Body of pancreas (tissue), 4 donors: ENCODE measurements at regions not wholly inside any gene's neighbourhood (a gene's known extent, or its start where the extent isn't known, plus 50 kb on each side); places are given as distances from the start of the nearest gene placed in this dataset.

ENCODE experiments used
- ATAC-seq: fragments of 150-250 bp; one replicate; pipeline ENCODE4 v1.9.1; 2016
- DNase-seq, 4 donors: peaks; one replicate each; pipeline ENCODE4 v3.0.0-alpha.2; 2019
- H3K27ac ChIP-seq, 4 donors: fragments of 200-600 bp; sonication (generic); 1 replicate in 3 of 4; 2 replicates in 1 of 4; pipeline versions ENCODE4 v1.5.1 to v1.6.1; 2016 to 2019; ENCODE audit warnings: mild to moderate bottlenecking in 1 of 4, mixed read lengths in 1 of 4, moderate library complexity in 1 of 4
- H3K27me3 ChIP-seq, 2 donors: fragments of 200-600 bp; sonication (generic); one replicate each; pipeline ENCODE4 v1.6.0; 2016; ENCODE audit warnings: mild to moderate bottlenecking in 1 of 2
- H3K36me3 ChIP-seq, 2 donors: fragments of 200-600 bp; sonication (generic); replicated peaks in 1 of 2; 2 replicates each; pipeline ENCODE4 v1.5.1; 2016; ENCODE audit warnings: low read depth in 2 of 2; ENCODE audit not compliant: insufficient read depth in 1 of 2
- H3K4me1 ChIP-seq: fragments of 200-600 bp; sonication (generic); one replicate; pipeline ENCODE4 v1.6.0; 2016
- H3K4me3 ChIP-seq, 2 donors: fragments of 200-600 bp; sonication (generic); 1 replicate in 1 of 2; 2 replicates in 1 of 2; pipeline ENCODE4 v1.5.1; 2016 to 2019
- H3K9me3 ChIP-seq, 3 donors: fragments of 200-600 bp; sonication (generic); 1 replicate in 2 of 3; 2 replicates in 1 of 3; pipeline ENCODE4 v1.5.1; 2016
- CTCF ChIP-seq, 7 experiments: fragments of 450-650 bp in 4 of 7; fragments of 200-600 bp in 3 of 7; sonication (generic) in 3 of 7; IDR thresholded peaks; one replicate each; pipeline ENCODE4 v1.5.1; 2016 to 2019; ENCODE audit warnings: antibody characterized with exemption in 7 of 7
- POLR2A ChIP-seq, 3 donors: fragments of 450-650 bp; IDR thresholded peaks; one replicate each; pipeline ENCODE4 v1.6.1; 2016; ENCODE audit warnings: antibody characterized with exemption in 3 of 3, mild to moderate bottlenecking in 2 of 3
- WGBS, 2 donors: methylation state at CpG; one replicate each; pipeline ENCODE4 v1.1.5; 2017; 5-methylcytosine and 5-hydroxymethylcytosine counted together
- intact Hi-C: fragments of 100-400 bp; cut with DNase I; formaldehyde crosslinking; loops from one replicate; pipeline ENCODE4 v1.15.1; 2023

- 63% methylated on average over 9 of the region's 9 CpGs for WGBS, 2 donors
- no peak for ATAC-seq
Observed at GRCh38 chr14:97777622-97778355, 980.6 kb downstream of the VRK1 start.

GRCh38 chr14:97779140-97779539, 982.0 kb downstream of the VRK1 start:
- no peaks in the 10 kb centered on the region for H3K9me3 ChIP-seq
- intact Hi-C loops, result no loop called here
- no peak for ATAC-seq
- H3K27ac ChIP-seq, result no peak overlapping the region
- no peak for DNase-seq
- H3K27me3 ChIP-seq, result no peaks in the 10 kb centered on the region
- no peaks in the 10 kb centered on the region for H3K36me3 ChIP-seq
- TF ChIP-seq CTCF (IDR thresholded peaks at IDR 0.05) (no peak), POLR2A (IDR thresholded peaks at IDR 0.05) (no peak)
- WGBS, 2 donors, result 72 to 73% methylated on average over 5 of the region's 5 CpGs
- H3K4me1 ChIP-seq, result no peaks in the 10 kb centered on the region
- no peak overlapping the region for H3K4me3 ChIP-seq

More at GRCh38 chr14:97777622-97778355, 980.6 kb downstream of the VRK1 start:
- Histone ChIP-seq H3K9me3 (no peaks in the 10 kb centered on the region), H3K27ac (no peak overlapping the region), H3K4me3 (no peak overlapping the region), H3K36me3 (no peaks in the 10 kb centered on the region), H3K27me3 (no peaks in the 10 kb centered on the region), H3K4me1 (no peaks in the 10 kb centered on the region)
- intact Hi-C loops, result no loop called here
- TF ChIP-seq CTCF (IDR thresholded peaks at IDR 0.05), result no peak
- no peak for TF ChIP-seq POLR2A (IDR thresholded peaks at IDR 0.05)
- DNase-seq, result no peak

GRCh38 chr14:97780804-97781203, 983.6 kb downstream of the VRK1 start:
- 67 to 83% methylated on average over 5 of the region's 5 CpGs for WGBS, 2 donors
- no peaks in the 10 kb centered on the region for H3K4me1 ChIP-seq
- no peak for DNase-seq
- no peaks in the 10 kb centered on the region for H3K36me3 ChIP-seq
- H3K27me3 ChIP-seq, result no peaks in the 10 kb centered on the region
- no peak overlapping the region for H3K4me3 ChIP-seq
- intact Hi-C loops, result no loop called here
- H3K27ac ChIP-seq, result no peak overlapping the region
- no peak for ATAC-seq
- TF ChIP-seq CTCF (IDR thresholded peaks at IDR 0.05) (no peak), POLR2A (IDR thresholded peaks at IDR 0.05) (no peak)
- H3K9me3 ChIP-seq, result no peaks in the 10 kb centered on the region

GRCh38 chr14:97781961-97782360, 984.8 kb downstream of the VRK1 start:
- Histone ChIP-seq H3K27ac (no peak overlapping the region), H3K4me1 (no peaks in the 10 kb centered on the region), H3K27me3 (no peaks in the 10 kb centered on the region), H3K4me3 (no peak overlapping the region), H3K36me3 (no peaks in the 10 kb centered on the region), H3K9me3 (no peaks in the 10 kb centered on the region)
- 68% methylated on average over 5 of the region's 5 CpGs for WGBS, 2 donors
- no peak for TF ChIP-seq POLR2A (IDR thresholded peaks at IDR 0.05)
- TF ChIP-seq CTCF (IDR thresholded peaks at IDR 0.05), result no peak
- intact Hi-C loops, result no loop called here
- ATAC-seq (no peak), DNase-seq (no peak)

- intact Hi-C loops, result no loop called here
- ATAC-seq, result no peak
- H3K27me3 ChIP-seq, result no peaks in the 10 kb centered on the region
- no peaks in the 10 kb centered on the region for H3K9me3 ChIP-seq
- no peaks in the 10 kb centered on the region for H3K36me3 ChIP-seq
- H3K27ac ChIP-seq, result no peak overlapping the region
- TF ChIP-seq POLR2A (IDR thresholded peaks at IDR 0.05) (no peak), CTCF (IDR thresholded peaks at IDR 0.05) (no peak)
- WGBS, 2 donors, result 24 to 28% methylated on average over 8 of the region's 8 CpGs
- no peak overlapping the region for H3K4me3 ChIP-seq
- DNase-seq, result no peak
- H3K4me1 ChIP-seq, result no peaks in the 10 kb centered on the region
Observed at GRCh38 chr14:97782871-97783414, 985.8 kb downstream of the VRK1 start.
